Progenitor cell of endocrine pancreas (in vitro differentiated cells): ENCODE measurements at regions not wholly inside any gene's neighbourhood (a gene's known extent, or its start where the extent isn't known, plus 50 kb on each side); places are given as distances from the start of the nearest gene placed in this dataset.

Experiments
- DNase-seq: peaks from one replicate; pipeline ENCODE4 v3.0.0; 2021; ENCODE audit warnings: low spot score; ENCODE audit not compliant: unreplicated experiment
- H3K27ac Mint-ChIP-seq: 2 replicates; pipeline ENCODE4 v1.8.0; 2021; ENCODE audit warnings: mild to moderate bottlenecking, moderate library complexity, mixed read lengths
- H3K27me3 Mint-ChIP-seq: 2 replicates; pipeline ENCODE4 v1.8.0; 2021; ENCODE audit warnings: mixed read lengths
- H3K36me3 Mint-ChIP-seq: 2 replicates; pipeline ENCODE4 v1.8.0; 2022; ENCODE audit warnings: mixed read lengths; ENCODE audit not compliant: insufficient read depth
- H3K4me1 Mint-ChIP-seq: 2 replicates; pipeline ENCODE4 v1.8.0; 2021; ENCODE audit warnings: low read depth, mixed read lengths
- H3K4me3 Mint-ChIP-seq: 2 replicates; pipeline ENCODE4 v1.8.0; 2021; ENCODE audit warnings: low read depth, mild to moderate bottlenecking, moderate library complexity, mixed read lengths
- H3K9me3 Mint-ChIP-seq: 2 replicates; pipeline ENCODE4 v1.8.0; 2021; ENCODE audit warnings: low read depth, mixed read lengths
- TF ChIP-seq, protein P1 (sequence below): fragments of 200-600 bp; sonication (generic); IDR thresholded peaks from one replicate; pipeline ENCODE4 v1.5.0; 2021; ENCODE audit warnings: antibody characterized with exemption, mild to moderate bottlenecking; ENCODE audit not compliant: unreplicated experiment

DNA sequence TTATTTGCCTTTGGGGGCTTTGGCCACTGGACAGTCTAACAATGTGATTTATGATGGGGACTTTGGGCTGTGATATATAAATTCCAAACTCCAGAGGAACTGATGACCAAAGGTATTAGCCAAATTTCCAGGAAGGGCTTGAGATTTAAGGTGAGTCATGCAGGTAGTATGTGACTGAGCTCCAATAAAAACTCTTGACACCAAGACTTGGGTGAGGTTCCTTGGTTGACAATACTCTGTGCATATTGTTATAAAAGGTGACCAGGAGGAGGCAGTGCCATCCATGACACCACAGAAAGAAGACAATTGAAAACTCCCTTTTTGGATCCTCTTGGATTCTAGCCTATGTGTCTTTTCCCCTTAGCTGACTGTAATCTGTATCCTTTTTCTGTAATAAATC is 392.7 kb upstream of the LRRC7 start:
- Mint-ChIP-seq H3K36me3 (no peaks in the 10 kb centered on the region), H3K4me1 (no peaks in the 10 kb centered on the region), H3K27me3 (no peaks in the 10 kb centered on the region), H3K9me3 (no peaks in the 10 kb centered on the region), H3K4me3 (no peak overlapping the region), H3K27ac (no peak overlapping the region)
- TF ChIP-seq, protein P1, sequence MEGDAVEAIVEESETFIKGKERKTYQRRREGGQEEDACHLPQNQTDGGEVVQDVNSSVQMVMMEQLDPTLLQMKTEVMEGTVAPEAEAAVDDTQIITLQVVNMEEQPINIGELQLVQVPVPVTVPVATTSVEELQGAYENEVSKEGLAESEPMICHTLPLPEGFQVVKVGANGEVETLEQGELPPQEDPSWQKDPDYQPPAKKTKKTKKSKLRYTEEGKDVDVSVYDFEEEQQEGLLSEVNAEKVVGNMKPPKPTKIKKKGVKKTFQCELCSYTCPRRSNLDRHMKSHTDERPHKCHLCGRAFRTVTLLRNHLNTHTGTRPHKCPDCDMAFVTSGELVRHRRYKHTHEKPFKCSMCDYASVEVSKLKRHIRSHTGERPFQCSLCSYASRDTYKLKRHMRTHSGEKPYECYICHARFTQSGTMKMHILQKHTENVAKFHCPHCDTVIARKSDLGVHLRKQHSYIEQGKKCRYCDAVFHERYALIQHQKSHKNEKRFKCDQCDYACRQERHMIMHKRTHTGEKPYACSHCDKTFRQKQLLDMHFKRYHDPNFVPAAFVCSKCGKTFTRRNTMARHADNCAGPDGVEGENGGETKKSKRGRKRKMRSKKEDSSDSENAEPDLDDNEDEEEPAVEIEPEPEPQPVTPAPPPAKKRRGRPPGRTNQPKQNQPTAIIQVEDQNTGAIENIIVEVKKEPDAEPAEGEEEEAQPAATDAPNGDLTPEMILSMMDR: no peak
- no peak for DNase-seq

DNA sequence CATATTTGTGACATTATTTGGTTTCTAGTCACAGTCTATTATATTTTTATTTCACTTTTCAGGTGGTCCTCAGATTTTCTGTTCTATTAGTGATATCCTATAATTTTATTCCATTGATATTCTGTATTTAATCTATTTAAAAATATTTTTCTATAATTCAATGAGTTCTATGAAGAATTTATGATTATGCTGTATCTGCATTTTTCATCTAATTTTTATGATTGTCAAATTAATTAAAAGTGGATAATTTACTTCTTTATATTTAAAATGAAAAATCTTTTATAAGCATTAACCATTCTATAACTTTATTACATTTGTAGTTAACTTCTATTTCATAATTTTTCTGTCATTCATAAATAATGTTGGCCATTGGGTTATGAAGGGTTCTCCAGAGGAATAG is 387.4 kb upstream of the LRRC7 start:
- no peaks in the 10 kb centered on the region for H3K36me3 Mint-ChIP-seq
- no peaks in the 10 kb centered on the region for H3K9me3 Mint-ChIP-seq
- TF ChIP-seq, protein P1: no peak

DNA sequence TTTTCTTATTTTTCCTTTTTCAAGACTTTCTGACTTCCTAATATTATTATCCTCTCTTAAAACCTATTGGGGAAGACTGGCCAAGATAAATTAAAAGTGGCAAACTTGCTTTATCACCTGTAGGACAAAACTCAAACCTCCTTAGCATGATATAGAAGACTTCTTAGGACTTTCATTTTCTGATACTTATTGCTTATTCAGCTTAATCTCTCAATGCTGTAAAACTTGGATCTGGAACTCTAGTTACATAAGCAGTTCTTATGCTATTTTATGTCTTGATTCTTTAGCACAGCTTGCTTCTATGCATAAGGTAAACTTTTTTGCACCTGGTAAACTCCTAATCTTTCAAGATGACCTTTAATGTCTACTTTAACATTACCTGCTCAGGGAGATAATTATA is 382.3 kb upstream of the LRRC7 start:
- H3K9me3 Mint-ChIP-seq: no peaks in the 10 kb centered on the region
- TF ChIP-seq, protein P1: no peak
- no peak overlapping the region for H3K4me3 Mint-ChIP-seq
- no peaks in the 10 kb centered on the region for H3K4me1 Mint-ChIP-seq
- H3K36me3 Mint-ChIP-seq: no peaks in the 10 kb centered on the region
- no peak for DNase-seq
- H3K27me3 Mint-ChIP-seq: no peaks in the 10 kb centered on the region
- H3K27ac Mint-ChIP-seq: no peak overlapping the region

More for the DNA sequence above, 387.4 kb upstream of the LRRC7 start:
- no peak overlapping the region for H3K4me3 Mint-ChIP-seq
- H3K4me1 Mint-ChIP-seq: no peaks in the 10 kb centered on the region
- no peaks in the 10 kb centered on the region for H3K27me3 Mint-ChIP-seq
- H3K27ac Mint-ChIP-seq: no peak overlapping the region
- DNase-seq: no peak

DNA sequence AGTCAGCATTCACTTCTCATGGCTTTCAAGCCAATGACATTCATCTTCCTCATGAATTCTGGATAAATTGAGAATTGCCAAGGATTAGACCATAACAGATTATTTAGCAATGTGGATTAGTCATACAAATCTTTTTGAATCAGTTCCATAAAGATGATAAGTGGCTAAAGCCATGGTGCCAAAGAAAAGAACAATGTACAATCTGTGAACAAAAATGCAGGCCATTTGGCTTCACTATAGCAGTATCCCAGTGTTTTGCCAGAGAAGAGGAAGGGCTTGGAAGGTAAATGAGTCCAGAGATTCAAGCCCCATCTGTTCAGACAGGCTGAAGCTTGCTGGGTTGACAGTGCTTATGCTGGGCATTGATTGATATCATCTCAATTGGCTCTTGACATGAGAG is 376.4 kb upstream of the LRRC7 start:
- Mint-ChIP-seq H3K27me3 (no peaks in the 10 kb centered on the region), H3K36me3 (no peaks in the 10 kb centered on the region), H3K27ac (no peak overlapping the region), H3K4me3 (no peak overlapping the region), H3K9me3 (no peaks in the 10 kb centered on the region), H3K4me1 (no peaks in the 10 kb centered on the region)
- no peak for DNase-seq
- TF ChIP-seq, protein P1: no peak

DNA sequence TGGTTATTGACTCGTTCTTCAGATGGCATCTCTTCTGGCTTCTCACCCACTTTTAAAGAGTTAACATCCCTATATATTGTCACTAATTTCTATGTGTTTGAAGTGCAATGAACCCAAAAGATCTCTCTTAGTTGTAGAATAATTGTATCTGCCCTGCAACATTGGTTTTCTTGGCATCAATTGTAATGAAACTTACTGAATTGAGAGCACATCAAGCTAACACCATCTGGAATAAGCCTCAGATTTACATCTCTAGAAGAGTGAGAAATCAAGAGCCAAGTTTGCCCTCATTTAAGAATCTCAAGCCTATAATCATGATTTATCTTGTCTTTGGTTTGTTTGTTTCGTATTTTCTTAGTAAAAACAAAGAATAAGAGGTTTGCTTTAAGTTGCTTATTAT is 372.6 kb upstream of the LRRC7 start:
- Mint-ChIP-seq H3K27me3 (no peaks in the 10 kb centered on the region), H3K4me1 (no peaks in the 10 kb centered on the region), H3K4me3 (no peak overlapping the region), H3K9me3 (no peaks in the 10 kb centered on the region), H3K27ac (no peak overlapping the region), H3K36me3 (no peaks in the 10 kb centered on the region)
- TF ChIP-seq, protein P1: no peak
- DNase-seq: no peak
